ENCODE measurements at regions not wholly inside any gene's neighbourhood (a gene's known extent, or its start where the extent isn't known, plus 50 kb on each side); places are given as distances from the start of the nearest gene placed in this dataset.

GRCh38 chr1:90341516-90341915 lies 346.6 kb downstream of the ZNF326 start:
- peaks cover 6 to 19% (median 13%) of the 10 kb centered on the region in 3 donors for H3K4me1 Mint-ChIP-seq
- no peaks in the 10 kb centered on the region for H3K36me3 ChIP-seq (ENCODE audit: control insufficient read depth in 2 of 2, extremely low read depth in 1 of 2, insufficient read depth in 1 of 2, low read length in 1 of 2)
- H3K27me3 ChIP-seq (replicated peaks in 1 of 2; ENCODE audit: control insufficient read depth in 2 of 2, extremely low read depth in 1 of 2, insufficient read depth in 2 of 2, low read length in 1 of 2), result no peaks in the 10 kb centered on the region
- peaks cover 0 to 5% of the 10 kb centered on the region in 2 donors for H3K27me3 Mint-ChIP-seq
- no peak for DNase-seq
- H3K9me3 ChIP-seq, result no peaks in the 10 kb centered on the region
- no peak for ATAC-seq (replicated peaks in 1 of 4)
- H3K27ac ChIP-seq (ENCODE audit: low read length), result no peak overlapping the region
- CTCF ChIA-PET, result no interaction called here
- H3K9me3 Mint-ChIP-seq, result no peaks in the 10 kb centered on the region
- WGBS (ENCODE audit: insufficient coverage), result no CpG with 5 or more reads among the region's 1 CpG
- no peak overlapping the region for H3K4me3 ChIP-seq (ENCODE audit: control insufficient read depth in 1 of 2, extremely low read depth in 1 of 2, low read length in 1 of 2)
- no peaks in the 10 kb centered on the region for H3K36me3 Mint-ChIP-seq
- H3K27ac Mint-ChIP-seq, result no peak overlapping the region
- H3K4me1 ChIP-seq (ENCODE audit: control insufficient read depth in 1 of 2, extremely low read depth in 1 of 2, insufficient read depth in 2 of 2, low read length in 2 of 2), result peaks cover 0 to 10% of the 10 kb centered on the region in 2 experiments
- POLR2A ChIA-PET, result interaction anchor here in 1 of 2 donors (0.6 kb wide), 1 partner anchor 301 kb away, joined by 3 read pairs; no protein-coding TSS in a partner anchor
- no peak overlapping the region for H3K4me3 Mint-ChIP-seq

GRCh38 chr1:90340606-90341005 lies 345.7 kb downstream of the ZNF326 start:
- Histone ChIP-seq H3K27me3 (replicated peaks in 1 of 2; ENCODE audit: control insufficient read depth in 2 of 2, extremely low read depth in 1 of 2, insufficient read depth in 2 of 2, low read length in 1 of 2) (no peaks in the 10 kb centered on the region), H3K4me1 (ENCODE audit: control insufficient read depth in 1 of 2, extremely low read depth in 1 of 2, insufficient read depth in 2 of 2, low read length in 2 of 2) (peaks cover 0 to 10% of the 10 kb centered on the region in 2 experiments), H3K27ac (ENCODE audit: low read length) (no peak overlapping the region), H3K36me3 (ENCODE audit: control insufficient read depth in 2 of 2, extremely low read depth in 1 of 2, insufficient read depth in 1 of 2, low read length in 1 of 2) (no peaks in the 10 kb centered on the region), H3K9me3 (no peaks in the 10 kb centered on the region), H3K4me3 (ENCODE audit: control insufficient read depth in 1 of 2, extremely low read depth in 1 of 2, low read length in 1 of 2) (no peak overlapping the region)
- Mint-ChIP-seq H3K27me3 (peaks cover 2 to 3% of the 10 kb centered on the region in 2 donors), H3K27ac (peak overlapping the region in 1 of 2 donors; percentile 2), H3K4me3 (no peak overlapping the region), H3K36me3 (no peaks in the 10 kb centered on the region), H3K9me3 (no peaks in the 10 kb centered on the region), H3K4me1 (peaks cover 6 to 19% (median 13%) of the 10 kb centered on the region in 3 donors)
- ChIA-PET CTCF (no interaction called here), POLR2A (no interaction called here)
- ATAC-seq (replicated peaks in 1 of 4), result no peak
- peak in 1 of 35 experiments; percentile 4 for DNase-seq
- no CpG with 5 or more reads among the region's 2 CpGs for WGBS (ENCODE audit: insufficient coverage)

- H3K9me3 ChIP-seq, result no peaks in the 10 kb centered on the region
- Mint-ChIP-seq H3K4me3 (no peak overlapping the region), H3K4me1 (peaks cover 6 to 19% (median 13%) of the 10 kb centered on the region in 3 donors), H3K9me3 (no peaks in the 10 kb centered on the region), H3K27me3 (peaks cover 0 to 3% of the 10 kb centered on the region in 2 donors), H3K27ac (no peak overlapping the region), H3K36me3 (no peaks in the 10 kb centered on the region)
- H3K4me1 ChIP-seq (ENCODE audit: control insufficient read depth in 1 of 2, extremely low read depth in 1 of 2, insufficient read depth in 2 of 2, low read length in 2 of 2), result peaks cover 0 to 10% of the 10 kb centered on the region in 2 experiments
- H3K27me3 ChIP-seq (replicated peaks in 1 of 2; ENCODE audit: control insufficient read depth in 2 of 2, extremely low read depth in 1 of 2, insufficient read depth in 2 of 2, low read length in 1 of 2), result no peaks in the 10 kb centered on the region
- no peak overlapping the region for H3K4me3 ChIP-seq (ENCODE audit: control insufficient read depth in 1 of 2, extremely low read depth in 1 of 2, low read length in 1 of 2)
- WGBS (ENCODE audit: insufficient coverage), result no CpG with 5 or more reads among the region's 2 CpGs
- DNase-seq (no peak), ATAC-seq (replicated peaks in 1 of 4) (no peak)
- CTCF ChIA-PET, result no interaction called here
- no peak overlapping the region for H3K27ac ChIP-seq (ENCODE audit: low read length)
- H3K36me3 ChIP-seq (ENCODE audit: control insufficient read depth in 2 of 2, extremely low read depth in 1 of 2, insufficient read depth in 1 of 2, low read length in 1 of 2), result no peaks in the 10 kb centered on the region
- POLR2A ChIA-PET, result no interaction called here
Observed at GRCh38 chr1:90339811-90340210, 344.9 kb downstream of the ZNF326 start.

GRCh38 chr1:90336552-90337324 lies 341.8 kb downstream of the ZNF326 start:
- peaks cover 0 to 10% of the 10 kb centered on the region in 2 experiments for H3K4me1 ChIP-seq (ENCODE audit: control insufficient read depth in 1 of 2, extremely low read depth in 1 of 2, insufficient read depth in 2 of 2, low read length in 2 of 2)
- CTCF ChIA-PET, result no interaction called here
- Mint-ChIP-seq H3K4me1 (peaks cover 6 to 19% (median 13%) of the 10 kb centered on the region in 3 donors), H3K27me3 (peaks cover 0 to 3% of the 10 kb centered on the region in 2 donors), H3K4me3 (no peak overlapping the region), H3K27ac (no peak overlapping the region), H3K36me3 (no peaks in the 10 kb centered on the region), H3K9me3 (peaks cover 0 to 3% (median 0%) of the 10 kb centered on the region in 3 donors)
- ATAC-seq (replicated peaks in 1 of 4) (no peak), DNase-seq (no peak)
- POLR2A ChIA-PET, result no interaction called here
- no peak overlapping the region for H3K4me3 ChIP-seq (ENCODE audit: control insufficient read depth in 1 of 2, extremely low read depth in 1 of 2, low read length in 1 of 2)
- H3K27ac ChIP-seq (ENCODE audit: low read length), result no peak overlapping the region
- H3K36me3 ChIP-seq (ENCODE audit: control insufficient read depth in 2 of 2, extremely low read depth in 1 of 2, insufficient read depth in 1 of 2, low read length in 1 of 2), result no peaks in the 10 kb centered on the region
- H3K9me3 ChIP-seq, result no peaks in the 10 kb centered on the region
- WGBS (ENCODE audit: insufficient coverage), result 60% methylated on average over 1 of the region's 8 CpGs
- H3K27me3 ChIP-seq (replicated peaks in 1 of 2; ENCODE audit: control insufficient read depth in 2 of 2, extremely low read depth in 1 of 2, insufficient read depth in 2 of 2, low read length in 1 of 2), result no peaks in the 10 kb centered on the region

GRCh38 chr1:90335558-90335957 lies 340.6 kb downstream of the ZNF326 start:
- no CpG with 5 or more reads among the region's 3 CpGs for WGBS (ENCODE audit: insufficient coverage)
- no peaks in the 10 kb centered on the region for H3K36me3 ChIP-seq (ENCODE audit: control insufficient read depth in 2 of 2, extremely low read depth in 1 of 2, insufficient read depth in 1 of 2, low read length in 1 of 2)
- Mint-ChIP-seq H3K27ac (no peak overlapping the region), H3K4me1 (peaks cover 5 to 16% (median 12%) of the 10 kb centered on the region in 3 donors), H3K27me3 (peaks cover 0 to 3% of the 10 kb centered on the region in 2 donors), H3K4me3 (no peak overlapping the region), H3K9me3 (peaks cover 0 to 3% (median 0%) of the 10 kb centered on the region in 3 donors), H3K36me3 (no peaks in the 10 kb centered on the region)
- DNase-seq, result no peak
- no peak overlapping the region for H3K27ac ChIP-seq (ENCODE audit: low read length)
- H3K4me3 ChIP-seq (ENCODE audit: control insufficient read depth in 1 of 2, extremely low read depth in 1 of 2, low read length in 1 of 2), result no peak overlapping the region
- ATAC-seq (replicated peaks in 1 of 4), result no peak
- ChIA-PET POLR2A (no interaction called here), CTCF (no interaction called here)
- H3K9me3 ChIP-seq, result no peaks in the 10 kb centered on the region
- H3K27me3 ChIP-seq (replicated peaks in 1 of 2; ENCODE audit: control insufficient read depth in 2 of 2, extremely low read depth in 1 of 2, insufficient read depth in 2 of 2, low read length in 1 of 2), result no peaks in the 10 kb centered on the region
- peaks cover 0 to 8% of the 10 kb centered on the region in 2 experiments for H3K4me1 ChIP-seq (ENCODE audit: control insufficient read depth in 1 of 2, extremely low read depth in 1 of 2, insufficient read depth in 2 of 2, low read length in 2 of 2)

- Histone ChIP-seq H3K4me1 (ENCODE audit: control insufficient read depth in 1 of 2, extremely low read depth in 1 of 2, insufficient read depth in 2 of 2, low read length in 2 of 2) (no peaks in the 10 kb centered on the region), H3K27ac (ENCODE audit: low read length) (no peak overlapping the region), H3K27me3 (replicated peaks in 1 of 2; ENCODE audit: control insufficient read depth in 2 of 2, extremely low read depth in 1 of 2, insufficient read depth in 2 of 2, low read length in 1 of 2) (no peaks in the 10 kb centered on the region), H3K4me3 (ENCODE audit: control insufficient read depth in 1 of 2, extremely low read depth in 1 of 2, low read length in 1 of 2) (no peak overlapping the region), H3K9me3 (no peaks in the 10 kb centered on the region), H3K36me3 (ENCODE audit: control insufficient read depth in 2 of 2, extremely low read depth in 1 of 2, insufficient read depth in 1 of 2, low read length in 1 of 2) (no peaks in the 10 kb centered on the region)
- WGBS (ENCODE audit: insufficient coverage), result 69% methylated on average over 4 of the region's 5 CpGs
- ChIA-PET POLR2A (no interaction called here), CTCF (no interaction called here)
- peaks cover 0 to 2% (median 0%) of the 10 kb centered on the region in 3 donors for H3K4me1 Mint-ChIP-seq
- ATAC-seq (replicated peaks in 1 of 4) (no peak), DNase-seq (no peak)
- peaks cover 0 to 3% (median 0%) of the 10 kb centered on the region in 3 donors for H3K9me3 Mint-ChIP-seq
- H3K27ac Mint-ChIP-seq, result no peak overlapping the region
- H3K36me3 Mint-ChIP-seq, result no peaks in the 10 kb centered on the region
- no peak overlapping the region for H3K4me3 Mint-ChIP-seq
- H3K27me3 Mint-ChIP-seq, result peaks cover 3 to 4% of the 10 kb centered on the region in 2 donors
Observed at GRCh38 chr1:90334137-90334536, 339.2 kb downstream of the ZNF326 start.

Measured in T-cell (primary cell).